NCI-H1436 (cell line): ENCODE measurements at regions not wholly inside any gene's neighbourhood (a gene's known extent, or its start where the extent isn't known, plus 50 kb on each side); places are given as distances from the start of the nearest gene placed in this dataset.
"Not testable (repeated sequence)": the region's sequence is repeated elsewhere in the genome, so short reads cannot be mapped to it uniquely, and the experiment has no call there.

ENCODE experiments used
- DNase-seq: peaks from one replicate; lab custom pipeline; 2025; lab: John Stamatoyannopoulos, UW

DNA sequence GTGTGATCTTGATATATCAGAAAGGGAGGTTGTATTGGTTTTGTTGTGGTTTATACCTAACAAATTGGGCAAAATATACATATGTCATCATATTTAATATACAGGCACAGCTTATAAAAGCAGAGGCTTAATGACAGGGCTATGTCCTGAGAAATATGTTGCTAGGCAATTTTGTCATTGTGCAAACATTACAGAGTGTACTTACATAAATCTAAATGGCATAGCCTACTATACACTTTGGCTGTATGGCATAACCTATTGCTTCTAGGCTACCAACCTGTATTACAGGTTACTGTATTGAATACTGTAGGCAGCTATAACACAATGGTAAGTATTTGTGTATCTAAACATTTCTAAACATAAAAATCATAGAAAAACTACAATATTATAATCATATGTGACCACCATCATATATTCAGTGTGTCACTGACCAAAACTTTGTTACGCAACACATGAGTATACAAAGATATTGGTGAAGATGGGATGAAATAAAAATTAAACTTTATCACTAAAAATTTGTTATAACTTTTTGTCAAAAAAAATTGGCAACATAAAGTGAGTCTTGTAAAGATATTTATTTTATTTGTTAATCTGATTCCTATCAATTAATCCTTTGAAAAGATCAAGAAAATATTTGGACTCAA is 414.0 kb upstream of the HS3ST1 start:
- DNase-seq, result peak; percentile 5

DNA sequence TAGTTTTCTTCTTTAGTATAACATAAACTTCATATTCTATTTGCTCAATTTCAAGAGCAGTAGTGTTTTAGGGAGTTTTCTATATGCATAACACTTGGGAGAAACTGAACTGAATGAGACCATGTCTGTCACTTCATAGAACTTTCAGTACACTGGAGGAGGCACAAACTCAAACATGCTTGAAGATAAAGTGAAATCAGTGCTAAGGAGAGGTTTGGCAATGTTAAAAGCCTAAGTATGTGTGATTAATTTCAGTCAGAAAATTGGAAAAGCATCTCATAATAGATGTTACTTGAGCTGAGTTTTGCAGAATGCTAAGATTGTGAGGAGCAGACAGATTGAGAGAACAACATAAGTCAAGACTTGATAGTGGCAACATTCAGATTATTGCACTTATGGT is 411.2 kb upstream of the HS3ST1 start:
- DNase-seq, result no peak

- DNase-seq, result no peak
Observed at GRCh38 chr4:11831739-11832138, 403.0 kb upstream of the HS3ST1 start.

GRCh38 chr4:11824566-11824965 is 395.9 kb upstream of the HS3ST1 start:
- no peak for DNase-seq

GRCh38 chr4:11821772-11822430 is 393.2 kb upstream of the HS3ST1 start:
- no peak for DNase-seq

GRCh38 chr4:11817088-11817487 is 388.4 kb upstream of the HS3ST1 start:
- no peak for DNase-seq

- no peak for DNase-seq
Observed at GRCh38 chr4:11814758-11815157, 386.1 kb upstream of the HS3ST1 start.

DNA sequence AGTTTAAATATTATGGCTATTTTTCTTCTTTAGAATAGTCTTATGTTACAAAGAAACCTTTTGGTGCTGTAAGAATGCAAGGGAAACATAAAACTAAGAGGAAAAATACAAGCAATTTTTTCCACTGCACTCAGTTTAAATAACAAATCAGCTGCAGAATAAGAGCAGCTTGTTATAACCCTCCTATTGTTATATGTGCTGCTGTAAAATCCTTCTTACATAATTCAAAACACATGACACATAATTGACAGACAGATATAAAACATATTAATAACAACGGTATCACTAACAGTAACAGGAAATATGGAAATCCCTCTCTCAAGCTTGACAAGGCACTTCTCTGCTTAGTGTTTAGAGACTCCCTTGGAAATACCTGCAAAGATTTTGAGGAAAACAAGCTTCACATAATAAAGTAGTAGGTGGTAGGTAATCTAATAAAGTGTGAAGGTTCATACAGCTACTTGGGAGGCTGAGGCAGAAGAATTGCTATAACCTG is 385.3 kb upstream of the HS3ST1 start:
- DNase-seq, result no peak

- DNase-seq, result not testable (repeated sequence)
Observed at GRCh38 chr4:11811521-11811920, 382.8 kb upstream of the HS3ST1 start.

- no peak for DNase-seq
Observed at GRCh38 chr4:11805842-11806241, 377.1 kb upstream of the HS3ST1 start.

DNA sequence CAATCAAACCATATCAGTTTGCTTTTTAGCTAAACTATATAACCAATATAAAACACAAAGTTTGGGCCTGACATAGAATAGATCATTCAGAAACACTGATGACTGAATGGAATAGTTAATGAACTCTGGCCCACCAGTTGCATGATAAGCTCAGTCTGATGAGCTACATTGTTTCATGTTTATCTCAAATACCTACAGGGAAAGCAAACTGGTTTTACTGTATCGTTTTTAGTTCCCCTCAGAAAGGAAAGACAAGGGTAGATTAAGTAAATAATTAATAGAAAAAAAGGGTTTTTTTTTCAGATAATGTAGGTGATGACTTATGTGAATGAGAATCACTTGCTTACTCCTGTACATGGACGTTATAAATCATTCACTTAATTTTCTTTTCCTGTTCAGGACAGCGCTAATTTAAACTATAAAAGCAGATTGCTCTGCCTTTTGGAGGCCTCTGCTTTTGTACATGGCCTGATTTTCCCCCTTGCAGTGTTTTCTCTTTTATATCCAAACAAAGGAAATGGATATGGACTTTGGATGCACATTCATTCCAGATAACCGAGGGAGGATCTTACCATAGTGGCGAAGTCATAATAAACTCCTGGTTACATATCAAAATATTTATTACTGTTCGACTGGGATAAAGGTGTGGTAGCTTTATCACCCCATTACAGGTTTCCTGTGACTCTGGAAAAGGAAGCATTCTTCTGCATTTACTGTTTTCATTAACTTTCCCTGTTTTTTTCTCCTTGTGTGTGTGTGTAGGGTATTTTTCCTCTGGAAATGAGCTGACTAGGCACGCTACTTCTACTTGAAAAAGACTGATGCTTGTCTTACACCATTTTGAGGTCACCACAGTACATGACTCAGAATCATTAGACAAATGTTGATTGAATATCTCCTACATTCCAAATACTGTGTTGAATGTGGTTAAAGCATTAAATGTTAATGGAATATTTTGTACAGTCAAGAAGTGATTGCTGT is 373.1 kb upstream of the HS3ST1 start:
- no peak for DNase-seq

DNA sequence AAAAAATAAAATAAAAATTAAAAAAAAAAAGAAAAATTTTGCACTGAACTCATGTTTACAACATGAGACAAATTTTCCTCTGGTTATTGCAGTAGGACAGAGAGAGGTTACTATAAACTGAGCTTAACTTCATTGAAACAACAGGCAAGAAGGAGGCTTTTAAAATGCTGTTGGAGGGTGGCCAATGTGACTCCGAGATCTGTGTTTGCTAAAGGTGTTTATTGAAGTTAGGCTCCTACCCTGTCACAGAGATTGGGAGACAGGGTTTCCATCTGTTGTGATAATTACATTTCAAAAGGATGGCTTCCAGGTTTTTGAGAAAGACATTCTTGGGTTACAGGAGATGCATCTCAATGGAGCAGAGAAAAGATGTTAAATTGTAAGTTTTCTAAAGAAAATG is 370.5 kb upstream of the HS3ST1 start:
- no peak for DNase-seq

- DNase-seq, result no peak
Observed at GRCh38 chr4:11791797-11792196, 363.1 kb upstream of the HS3ST1 start.

GRCh38 chr4:11790230-11790629 is 361.5 kb upstream of the HS3ST1 start:
- no peak for DNase-seq

GRCh38 chr4:11783588-11783987 is 354.9 kb upstream of the HS3ST1 start:
- DNase-seq, result no peak

DNA sequence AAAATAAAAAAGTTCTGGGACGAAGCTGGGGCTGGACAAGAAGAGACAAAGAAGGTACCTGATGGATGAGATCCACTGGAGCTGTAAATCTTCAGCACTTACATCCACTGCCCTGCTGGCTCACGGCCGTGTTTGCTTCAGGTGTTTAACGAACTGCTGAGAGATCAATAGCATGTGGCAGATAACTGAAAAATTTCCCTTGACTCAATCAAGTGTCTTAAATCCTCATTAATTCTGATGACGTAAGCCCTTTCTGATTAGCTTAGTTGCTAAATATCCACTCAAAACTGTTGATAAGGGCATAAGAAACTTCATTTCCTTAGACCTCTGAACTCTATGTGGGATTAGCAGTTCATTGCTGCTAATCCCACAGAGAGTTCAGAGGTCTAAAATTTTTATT is 354.2 kb upstream of the HS3ST1 start:
- DNase-seq, result no peak

DNA sequence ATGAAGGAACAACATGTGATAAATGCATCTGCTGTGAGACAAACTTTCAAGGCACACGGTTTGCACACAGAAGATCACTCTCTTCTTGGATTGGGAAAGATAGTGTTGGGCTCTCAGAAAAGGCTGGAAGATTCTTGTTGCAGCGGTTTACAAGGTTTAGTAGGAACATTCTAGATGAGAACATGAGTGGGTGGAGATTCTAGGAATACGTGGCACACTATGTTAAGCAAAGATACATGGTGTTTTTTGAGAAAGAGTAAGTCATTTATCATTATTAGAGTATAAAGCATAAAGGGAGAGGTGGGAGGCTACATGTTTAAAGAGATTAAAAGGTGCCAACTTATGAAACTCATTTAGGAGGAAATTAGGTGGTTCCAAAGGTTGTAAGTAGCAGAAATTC is 348.8 kb upstream of the HS3ST1 start:
- DNase-seq, result no peak

GRCh38 chr4:11774346-11774745 is 345.7 kb upstream of the HS3ST1 start:
- DNase-seq, result no peak

- no peak for DNase-seq
Observed at GRCh38 chr4:11773798-11774197, 345.1 kb upstream of the HS3ST1 start.

DNA sequence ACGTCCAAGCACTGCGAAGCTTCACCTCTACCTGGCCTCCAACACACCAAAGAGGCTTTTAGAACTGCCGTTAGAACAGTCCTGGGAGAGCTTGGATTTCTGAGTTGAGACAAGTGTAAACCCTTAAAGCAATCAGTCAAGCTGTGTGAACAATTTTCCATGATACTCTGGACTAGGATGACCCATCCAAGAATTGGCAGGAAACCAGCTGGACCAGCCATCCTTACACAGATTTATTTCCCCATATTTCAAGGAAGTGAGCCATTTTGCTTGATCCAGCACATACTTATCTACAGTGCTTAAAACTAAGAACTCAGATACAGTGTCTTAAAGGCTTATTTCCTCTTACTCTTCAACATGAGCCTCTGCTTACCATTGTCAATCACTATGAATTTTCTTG is 340.7 kb upstream of the HS3ST1 start:
- DNase-seq, result no peak

DNA sequence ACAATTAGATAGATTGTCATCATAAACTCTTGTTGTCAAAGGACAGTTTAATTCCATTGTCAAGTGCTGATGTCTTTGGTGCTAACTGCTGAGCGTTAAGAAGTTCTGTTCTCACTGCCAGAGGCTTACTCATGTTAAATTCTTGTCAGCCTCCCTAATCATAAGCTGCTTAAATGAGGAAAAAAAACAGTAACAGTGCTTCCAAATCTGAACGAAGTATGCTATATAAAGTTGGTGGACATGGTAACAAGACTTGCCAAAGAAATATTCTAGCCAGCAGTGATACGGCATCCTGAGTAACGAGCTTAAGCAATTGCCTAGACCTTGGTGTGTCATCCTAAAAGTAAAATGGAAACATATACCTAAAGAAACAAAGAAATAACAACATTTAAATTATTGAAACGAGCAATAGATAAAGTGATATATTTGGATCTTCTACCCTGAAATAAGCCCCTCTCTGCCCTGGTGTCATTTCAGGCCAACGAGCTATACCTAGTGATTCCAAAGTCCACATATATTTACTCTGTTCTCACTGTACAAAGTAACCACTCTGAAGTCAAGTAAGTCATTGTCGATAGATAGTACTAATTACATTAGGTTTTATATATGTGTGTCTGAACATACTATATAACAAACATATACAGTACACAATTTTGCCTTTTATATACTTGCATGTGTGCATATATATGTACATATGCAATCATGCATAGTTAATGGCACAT is 339.7 kb upstream of the HS3ST1 start:
- DNase-seq, result no peak

- no peak for DNase-seq
Observed at GRCh38 chr4:11765849-11766453, 337.3 kb upstream of the HS3ST1 start.
